GM18499 (cell line): ENCODE measurements at regions not wholly inside any gene's neighbourhood (a gene's known extent, or its start where the extent isn't known, plus 50 kb on each side); places are given as distances from the start of the nearest gene placed in this dataset.

Experiments
- ATAC-seq: cut with Tn5 transposase; IDR thresholded peaks from one replicate; pipeline ENCODE4 v1.9.1; 2021; ENCODE audit warnings: moderate number of reproducible peaks; ENCODE audit not compliant: insufficient read depth, unreplicated experiment

DNA sequence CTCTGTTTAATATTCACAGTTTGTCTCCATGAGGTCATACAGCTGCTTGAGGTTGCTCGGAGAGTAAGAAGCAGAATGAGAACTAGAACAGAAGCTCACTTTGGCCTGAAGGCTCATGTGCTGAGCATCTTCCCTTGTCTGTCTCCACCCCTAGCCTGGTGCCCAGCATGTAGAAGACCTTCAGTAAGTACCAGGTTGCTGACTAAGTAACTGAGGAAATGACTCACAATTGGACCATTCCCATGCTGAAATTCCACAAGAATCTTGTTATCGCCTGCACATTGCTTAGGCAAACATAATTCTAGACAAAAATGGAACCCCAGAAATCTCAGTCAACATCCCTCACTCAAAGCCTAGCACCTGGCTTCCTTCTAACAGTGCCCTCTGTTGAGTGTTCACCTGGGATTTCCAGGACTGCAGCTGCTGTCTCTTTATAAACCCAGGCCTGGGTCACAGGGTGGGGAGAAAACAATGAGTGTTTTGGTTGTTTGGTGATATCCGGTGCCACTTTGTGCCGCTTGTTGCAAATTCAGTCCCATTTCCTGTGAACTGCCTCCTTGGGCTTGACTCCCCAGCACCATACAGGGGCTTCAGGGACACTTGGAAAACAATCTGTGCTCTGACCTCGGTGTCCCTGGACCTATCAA lies 406.8 kb downstream of the ETS1 start:
- no peak for ATAC-seq

- ATAC-seq = no peak
These were observed 407.8 kb downstream of the ETS1 start for GRCh38 chr11:128179512-128179911.

DNA sequence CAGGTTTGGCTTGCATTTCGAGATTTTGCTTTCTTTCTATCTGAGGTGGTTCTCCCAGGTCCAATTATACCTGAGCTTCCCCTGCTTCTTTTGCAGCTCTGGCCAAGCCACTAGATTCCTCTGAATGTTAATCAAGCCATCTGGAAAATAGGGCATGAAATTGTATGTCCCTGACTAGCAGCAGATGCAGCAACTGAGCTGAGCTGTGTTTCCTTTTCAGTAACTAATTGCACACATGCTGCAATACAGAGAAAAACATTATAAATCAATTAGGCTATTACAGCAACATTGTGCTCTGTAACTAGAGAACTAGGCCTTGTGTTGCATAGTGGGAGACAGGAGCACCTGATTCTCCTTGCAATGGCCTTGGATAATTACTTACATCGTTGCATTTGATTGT lies 408.3 kb downstream of the ETS1 start:
- ATAC-seq = no peak

- ATAC-seq = no peak
These were observed 412.7 kb downstream of the ETS1 start for GRCh38 chr11:128174465-128175291.

GRCh38 chr11:128172046-128172878 lies 415.1 kb downstream of the ETS1 start:
- no peak for ATAC-seq

GRCh38 chr11:128171506-128171905 lies 415.9 kb downstream of the ETS1 start:
- no peak for ATAC-seq

DNA sequence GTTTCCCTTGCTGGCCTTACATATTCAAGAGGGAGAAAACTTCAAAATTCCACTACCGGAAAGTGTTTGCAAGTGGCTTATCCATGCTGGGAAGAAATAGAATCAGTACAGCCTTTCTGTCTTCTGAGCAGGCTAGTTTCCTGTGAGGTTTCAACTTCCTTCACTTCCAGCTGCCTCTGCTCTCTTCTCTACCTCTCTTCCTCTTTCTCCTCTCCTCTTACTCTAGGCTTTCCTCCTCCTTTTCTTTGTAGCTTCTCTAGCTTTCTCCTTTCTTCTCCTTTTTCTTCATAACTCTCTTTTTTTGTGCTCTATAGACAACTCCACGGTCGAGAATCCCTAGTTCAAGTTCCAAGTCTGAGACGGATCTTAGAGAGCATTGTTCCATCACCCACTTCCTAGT lies 421.8 kb downstream of the ETS1 start:
- no peak for ATAC-seq

GRCh38 chr11:128164080-128164741 lies 423.1 kb downstream of the ETS1 start:
- ATAC-seq = no peak

DNA sequence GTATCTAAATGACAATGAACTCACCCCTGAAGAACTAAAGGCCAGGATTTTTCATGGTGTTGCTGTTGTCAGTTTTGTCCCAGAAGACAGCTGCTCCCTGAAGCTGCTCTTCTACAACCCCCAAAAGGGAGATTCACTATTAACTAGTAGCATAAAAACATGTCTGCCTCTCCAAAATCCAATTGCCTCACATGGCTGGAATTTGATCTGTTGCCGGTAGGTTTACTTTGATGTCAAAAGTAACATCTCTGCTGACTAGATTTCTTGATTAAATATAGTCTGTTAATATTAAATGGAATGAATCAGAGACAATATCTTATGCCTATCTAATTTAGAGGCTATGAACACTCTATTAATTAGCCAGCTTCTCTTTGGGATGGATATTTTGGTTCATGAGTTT lies 425.4 kb downstream of the ETS1 start:
- no peak for ATAC-seq

GRCh38 chr11:128161436-128161835 lies 425.9 kb downstream of the ETS1 start:
- no peak for ATAC-seq

- no peak for ATAC-seq
These were observed 428.5 kb downstream of the ETS1 start for GRCh38 chr11:128158860-128159259.

DNA sequence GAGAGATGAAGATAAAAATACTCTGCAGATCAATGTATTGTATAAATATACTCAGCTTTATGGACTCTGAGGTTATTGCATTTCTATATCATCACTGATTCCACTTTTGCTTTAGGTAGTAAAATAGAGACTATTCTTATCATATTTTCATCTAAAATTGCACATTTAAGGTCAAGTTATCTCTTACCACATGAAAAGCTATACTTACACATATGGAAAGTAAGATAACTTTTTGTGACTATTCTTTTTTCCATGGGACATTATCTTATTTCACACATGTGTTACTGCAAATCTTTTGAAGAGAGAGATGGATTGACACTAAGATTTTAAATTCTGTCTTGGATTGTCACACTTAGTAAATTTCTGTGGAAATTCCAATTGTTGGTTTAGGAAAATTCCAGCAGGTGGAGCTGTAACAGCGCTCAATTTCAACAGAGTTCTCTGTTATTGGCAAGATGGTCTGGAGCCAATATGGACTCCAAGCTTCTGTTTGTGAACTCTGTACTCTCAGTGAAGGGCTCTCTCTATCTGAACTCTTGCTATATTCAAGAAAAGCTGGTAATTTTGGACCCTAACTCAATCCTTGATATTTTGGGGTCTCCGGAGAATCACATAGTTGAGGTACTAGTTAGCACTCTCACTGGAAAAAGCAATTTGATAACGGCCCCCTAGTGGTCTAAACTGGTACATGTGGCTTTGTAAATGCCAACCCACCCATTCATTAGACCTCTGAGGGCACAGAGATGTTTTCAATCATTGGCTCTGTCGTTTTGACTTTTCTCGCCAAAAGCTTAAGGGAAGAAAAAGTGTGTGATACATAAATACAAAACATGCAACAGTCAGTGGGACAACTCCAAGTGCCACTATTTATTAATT lies 429.7 kb downstream of the ETS1 start:
- peak; percentile 78 for ATAC-seq

DNA sequence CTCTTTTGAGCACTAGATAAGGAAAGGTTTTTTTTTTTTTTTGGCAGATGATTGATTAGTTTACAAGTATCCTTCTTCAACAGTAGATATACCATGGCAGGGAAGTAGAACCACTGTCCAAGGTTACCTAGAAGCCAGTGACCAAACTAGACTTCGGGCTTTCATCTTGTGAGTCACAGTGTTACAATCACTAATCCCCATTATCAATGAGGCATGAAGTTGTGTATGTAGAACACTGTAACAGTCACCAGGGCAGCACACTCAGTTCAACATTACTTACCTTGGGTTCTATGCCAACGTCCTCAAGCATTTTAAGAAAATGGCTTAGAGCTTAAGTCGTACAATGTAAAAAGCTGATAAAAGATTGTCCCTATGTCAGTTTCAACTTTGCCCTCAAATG lies 430.9 kb downstream of the ETS1 start:
- ATAC-seq = no peak

DNA sequence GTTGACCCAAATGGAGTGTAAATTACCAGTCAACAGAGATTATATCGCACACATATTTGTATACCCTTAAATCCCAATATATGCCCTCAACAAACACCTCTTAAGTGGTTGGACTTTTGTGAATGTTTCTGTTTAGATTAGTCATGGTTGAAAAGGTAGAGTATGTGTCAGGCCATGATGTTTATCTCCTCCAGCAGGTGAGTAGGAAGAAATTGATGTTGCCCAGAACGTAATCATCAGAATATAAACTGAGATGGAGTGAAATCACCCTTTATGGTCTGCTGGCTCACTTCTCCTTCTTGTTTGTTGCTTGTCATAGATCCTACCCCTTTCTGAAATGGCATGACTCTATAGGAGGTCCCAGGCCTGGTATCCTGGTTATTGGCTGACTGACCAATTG lies 431.8 kb downstream of the ETS1 start:
- no peak for ATAC-seq

DNA sequence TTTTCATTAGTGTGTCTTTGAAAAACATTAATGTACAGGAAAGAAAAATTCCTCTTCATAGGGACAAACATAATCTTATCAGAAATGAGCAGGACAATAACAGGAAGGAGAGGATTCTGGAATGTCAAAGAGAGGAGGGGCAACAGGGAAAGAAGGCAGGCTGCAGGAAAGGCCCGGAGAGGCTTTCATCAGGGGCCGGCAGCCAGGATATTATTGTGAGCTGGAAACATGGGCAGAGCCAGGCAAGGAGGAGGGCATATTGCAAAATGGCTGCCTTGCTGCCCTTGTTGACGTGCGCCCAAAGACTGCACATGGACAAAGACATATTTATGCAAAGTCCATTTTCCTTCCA lies 433.7 kb downstream of the ETS1 start:
- no peak for ATAC-seq

DNA sequence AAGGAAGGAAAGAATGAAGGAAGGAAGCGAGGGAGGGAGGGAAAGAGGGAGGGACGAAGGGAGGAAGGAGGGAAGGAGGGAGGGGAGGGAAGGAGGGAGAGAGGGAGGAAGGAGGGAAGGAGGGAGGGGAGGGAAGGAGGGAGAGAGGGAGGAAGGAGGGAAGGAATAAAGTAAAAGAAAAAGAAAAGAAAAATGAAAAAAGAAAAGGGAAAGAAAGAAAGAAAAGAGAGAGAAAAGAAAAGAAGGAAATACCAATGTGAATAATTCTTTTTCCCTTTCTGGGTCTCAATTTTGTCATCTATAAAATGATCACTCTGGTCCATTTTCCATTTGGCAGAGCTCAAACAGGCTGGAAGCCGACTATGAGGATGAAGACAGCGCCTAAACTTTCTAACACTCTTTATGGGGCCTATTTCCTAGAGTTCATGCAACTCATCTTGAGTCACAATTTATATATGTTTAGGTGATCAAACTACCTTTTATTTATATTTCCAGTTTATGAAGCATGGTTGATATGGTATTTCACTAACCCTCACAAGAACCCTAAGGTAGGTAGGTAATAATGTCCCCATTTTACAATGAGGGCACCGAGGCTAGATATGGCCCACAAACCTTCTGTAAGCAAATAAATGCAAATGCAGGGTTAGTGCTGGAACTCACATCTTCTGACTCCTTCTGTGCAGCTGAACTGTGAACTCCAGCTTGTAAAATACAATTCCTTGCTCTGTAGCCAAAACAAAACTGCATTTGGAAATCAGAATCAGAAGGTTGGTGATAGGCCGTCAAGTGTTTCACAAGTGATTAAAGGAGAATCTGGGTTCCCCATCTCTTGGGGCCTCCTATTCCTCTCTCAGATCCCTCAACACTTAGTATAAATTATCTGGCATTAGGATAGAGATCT lies 434.3 kb downstream of the ETS1 start:
- ATAC-seq = no peak

DNA sequence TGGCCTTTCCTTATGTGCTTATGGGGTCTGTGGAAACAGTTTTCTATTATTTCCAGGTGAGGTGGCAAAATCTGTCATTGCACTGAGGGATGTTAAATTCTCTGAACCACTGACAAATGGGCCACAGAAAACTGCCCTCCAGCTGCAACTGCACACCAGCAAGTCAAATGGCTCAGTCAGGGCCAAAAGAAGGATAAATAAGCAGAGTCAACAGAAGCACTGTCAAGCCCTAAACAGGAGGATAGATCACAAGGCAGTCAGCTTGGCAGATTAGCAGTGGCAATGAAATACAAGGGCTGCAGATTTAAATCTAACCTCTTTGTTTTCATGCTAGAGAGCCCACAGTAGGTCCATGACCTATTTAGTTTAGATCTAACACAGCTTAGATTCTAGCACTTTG lies 435.6 kb downstream of the ETS1 start:
- ATAC-seq = no peak

DNA sequence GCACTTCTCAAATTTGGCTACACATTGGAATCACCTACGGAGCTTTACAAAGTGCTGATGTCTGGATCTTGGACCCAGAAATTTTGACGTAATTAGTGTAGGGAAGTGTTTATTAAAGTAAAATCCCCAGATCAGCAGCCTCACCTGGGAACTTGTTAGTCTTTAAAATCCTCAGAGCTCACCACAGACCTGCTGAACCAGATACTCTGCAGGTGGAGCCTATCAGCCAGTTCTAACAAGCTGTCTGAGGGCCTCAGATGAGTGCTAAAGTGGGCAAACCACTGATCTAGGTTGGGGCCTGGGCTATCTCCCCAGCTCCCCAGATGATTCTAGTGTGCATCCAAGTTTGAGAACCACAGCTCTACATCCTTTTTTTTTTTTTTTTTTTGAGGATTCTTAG lies 436.0 kb downstream of the ETS1 start:
- no peak for ATAC-seq

DNA sequence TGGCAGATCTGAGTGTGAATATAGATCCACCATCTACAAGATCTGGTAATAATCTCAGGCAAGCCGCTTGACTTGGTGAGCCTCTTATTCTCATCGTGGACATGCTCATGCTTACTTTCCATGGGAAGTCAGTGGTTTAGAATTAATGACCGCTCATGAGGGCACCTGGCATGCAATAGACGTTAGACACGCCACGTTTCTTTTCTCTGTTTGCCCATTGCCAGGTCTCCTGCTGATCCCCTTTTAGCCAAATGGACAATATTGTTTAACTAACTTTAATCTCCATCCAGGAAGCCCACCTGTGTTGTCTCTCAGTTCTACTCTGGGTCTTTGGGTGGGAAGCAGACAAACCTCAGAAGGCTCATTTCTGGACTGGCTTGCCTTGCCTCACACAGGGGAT lies 439.1 kb downstream of the ETS1 start:
- ATAC-seq = no peak
